Spleen (tissue), 7 donors: ENCODE measurements at regions not wholly inside any gene's neighbourhood (a gene's known extent, or its start where the extent isn't known, plus 50 kb on each side); places are given as distances from the start of the nearest gene placed in this dataset.

Experiments used
- CTCF ChIP-seq, 11 experiments: fragments of 200-600 bp in 7 of 11; fragments of 450-650 bp in 4 of 11; sonication (generic) in 4 of 11; IDR thresholded peaks in 8 of 11; conservative IDR thresholded peaks in 3 of 11; 1 replicate in 7 of 11; 2 replicates in 4 of 11; pipeline versions ENCODE4 v1.4.0 to v1.8.0; 2016 to 2021; ENCODE audit warnings: antibody characterized with exemption in 11 of 11, inconsistent platforms in 4 of 11, mild to moderate bottlenecking in 1 of 11
- POLR2A ChIP-seq, 3 donors: fragments of 450-650 bp; IDR thresholded peaks; one replicate each; pipeline ENCODE4 v1.5.1; 2017; ENCODE audit warnings: antibody characterized with exemption in 3 of 3, mild to moderate bottlenecking in 1 of 3
- POLR2AphosphoS5 ChIP-seq, 3 donors: sonication (generic); formaldehyde crosslinking; IDR thresholded peaks; one replicate each; pipeline ENCODE4 v1.5.1; 2017; ENCODE audit warnings: antibody characterized with exemption in 3 of 3
- donor health status: DM: no; HTN: no; CAD: no; lungs with moderate emphysema.
- donor health status: DM: no; HTN: no; CAD: no.
- donor health status: DM: no; HTN: no; CAD: no.

- TF ChIP-seq CTCF (IDR thresholded peaks at IDR 0.05 in 8 of 11, conservative IDR thresholded peaks at IDR 0.05 in 3 of 11), result no peak
- no peak for TF ChIP-seq POLR2AphosphoS5 (IDR thresholded peaks at IDR 0.05)
- no peak for TF ChIP-seq POLR2A (IDR thresholded peaks at IDR 0.05)
Observed at GRCh38 chr2:128406736-128407554, 88.3 kb upstream of the HS6ST1 start.
